ENCODE measurements at regions not wholly inside any gene's neighbourhood (a gene's known extent, or its start where the extent isn't known, plus 50 kb on each side); places are given as distances from the start of the nearest gene placed in this dataset.

- TF ChIP-seq CTCF (IDR thresholded peaks at IDR 0.05; ENCODE audit: low read depth, low read length): no peak
- no peak for TF ChIP-seq EZH2phosphoT487 (IDR thresholded peaks at IDR 0.05; ENCODE audit: low read depth)
Observed at GRCh38 chr20:4468114-4468513, 218.1 kb upstream of the PRNP start.
